ENCODE measurements at regions not wholly inside any gene's neighbourhood (a gene's known extent, or its start where the extent isn't known, plus 50 kb on each side); places are given as distances from the start of the nearest gene placed in this dataset.

- Histone ChIP-seq H3K36me3 (no peaks in the 10 kb centered on the region), H3K4me3 (no peak overlapping the region), H3K9me3 (no peaks in the 10 kb centered on the region), H3K27ac (no peak overlapping the region), H3K4me1 (no peaks in the 10 kb centered on the region), H3K27me3 (no peaks in the 10 kb centered on the region)
- intact Hi-C loops (cut with DNase I) = no loop called here
- DNase-seq = no peak
- no peak for TF ChIP-seq POLR2A (IDR thresholded peaks at IDR 0.05)
- no peak for TF ChIP-seq POLR2AphosphoS5 (IDR thresholded peaks at IDR 0.05)
Observed at GRCh38 chr1:187892683-187893039, 1063.9 kb downstream of the PLA2G4A start.

DNA sequence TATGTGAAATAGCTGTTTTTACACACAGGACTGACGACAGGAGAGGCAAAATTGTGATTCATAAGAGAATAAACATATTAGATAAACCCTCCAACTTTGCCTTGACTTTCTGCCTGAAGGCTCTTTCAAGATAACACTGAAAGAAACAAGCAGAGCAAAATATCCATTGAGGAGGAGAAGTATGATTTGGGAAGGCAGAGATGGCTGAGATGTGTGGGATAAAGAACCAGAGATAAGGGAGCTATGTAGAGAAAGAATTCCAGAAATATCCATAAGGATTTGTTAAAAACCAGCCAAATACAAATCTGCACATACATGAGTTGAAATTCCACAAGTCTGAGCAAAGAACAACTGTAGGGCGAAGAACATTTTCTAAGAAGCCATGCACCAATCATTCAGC, 1064.7 kb downstream of the PLA2G4A start:
- intact Hi-C loops (cut with DNase I) = no loop called here
- TF ChIP-seq CTCF (IDR thresholded peaks at IDR 0.05) (no peak), POLR2AphosphoS5 (IDR thresholded peaks at IDR 0.05) (no peak), POLR2A (IDR thresholded peaks at IDR 0.05) (no peak), EP300 (IDR thresholded peaks at IDR 0.05) (no peak)
- Histone ChIP-seq H3K27ac (no peak overlapping the region), H3K4me3 (no peak overlapping the region), H3K9me3 (no peaks in the 10 kb centered on the region), H3K27me3 (no peaks in the 10 kb centered on the region), H3K4me1 (no peaks in the 10 kb centered on the region), H3K36me3 (no peaks in the 10 kb centered on the region)
- WGBS, 2 donors = 66 to 76% methylated on average over 2 of the region's 2 CpGs
- no peak for DNase-seq

GRCh38 chr1:187894349-187894748, 1065.6 kb downstream of the PLA2G4A start:
- WGBS, 2 donors = 75 to 86% methylated on average over 3 of the region's 3 CpGs
- intact Hi-C loops (cut with DNase I) = no loop called here
- H3K36me3 ChIP-seq = no peaks in the 10 kb centered on the region
- H3K9me3 ChIP-seq = no peaks in the 10 kb centered on the region
- H3K4me3 ChIP-seq = no peak overlapping the region
- TF ChIP-seq CTCF (IDR thresholded peaks at IDR 0.05) = no peak
- TF ChIP-seq POLR2AphosphoS5 (IDR thresholded peaks at IDR 0.05) = no peak
- no peaks in the 10 kb centered on the region for H3K4me1 ChIP-seq
- no peak overlapping the region for H3K27ac ChIP-seq
- DNase-seq = no peak
- no peaks in the 10 kb centered on the region for H3K27me3 ChIP-seq

GRCh38 chr1:187903223-187903622, 1074.5 kb downstream of the PLA2G4A start:
- no peak for DNase-seq
- 73 to 77% methylated on average over 1 of the region's 1 CpG for WGBS, 2 donors
- intact Hi-C loops (cut with DNase I) = no loop called here

DNA sequence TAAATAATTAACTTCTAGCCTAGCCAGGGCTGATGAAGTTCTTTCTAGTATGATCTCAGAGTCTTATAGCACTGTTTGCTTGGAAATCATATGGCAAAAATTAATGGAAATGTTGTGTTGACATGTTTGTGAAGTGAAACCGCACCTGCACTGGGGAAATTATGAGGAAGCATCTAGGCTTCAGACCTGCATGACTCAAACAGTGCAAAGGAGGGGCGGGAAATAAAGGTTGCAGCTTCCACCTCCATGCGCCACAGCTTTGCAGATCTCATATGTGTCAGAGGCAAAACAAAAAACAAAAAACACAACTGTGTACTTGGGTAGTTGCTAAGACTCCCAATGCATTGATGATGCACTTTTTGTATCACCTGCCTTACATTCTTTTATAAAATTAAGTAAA, 1080.6 kb downstream of the PLA2G4A start:
- TF ChIP-seq POLR2AphosphoS5 (IDR thresholded peaks at IDR 0.05) (no peak), CTCF (IDR thresholded peaks at IDR 0.05) (no peak), EP300 (IDR thresholded peaks at IDR 0.05) (no peak), POLR2A (IDR thresholded peaks at IDR 0.05) (no peak)
- intact Hi-C loops (cut with DNase I) = no loop called here
- Histone ChIP-seq H3K4me3 (no peak overlapping the region), H3K9me3 (no peaks in the 10 kb centered on the region), H3K36me3 (no peaks in the 10 kb centered on the region), H3K27ac (no peak overlapping the region), H3K27me3 (no peaks in the 10 kb centered on the region), H3K4me1 (peaks cover 0 to 6% (median 0%) of the 10 kb centered on the region in 4 donors)
- 68 to 84% methylated on average over 3 of the region's 3 CpGs for WGBS, 2 donors
- DNase-seq = no peak

More at GRCh38 chr1:187903223-187903622, 1074.5 kb downstream of the PLA2G4A start:
- TF ChIP-seq POLR2A (IDR thresholded peaks at IDR 0.05) = no peak
- TF ChIP-seq EP300 (IDR thresholded peaks at IDR 0.05) = no peak
- no peak for TF ChIP-seq CTCF (IDR thresholded peaks at IDR 0.05)
- no peak for TF ChIP-seq POLR2AphosphoS5 (IDR thresholded peaks at IDR 0.05)
- no peaks in the 10 kb centered on the region for H3K27me3 ChIP-seq
- no peak overlapping the region for H3K4me3 ChIP-seq
- H3K27ac ChIP-seq = no peak overlapping the region
- no peaks in the 10 kb centered on the region for H3K9me3 ChIP-seq
- H3K36me3 ChIP-seq = no peaks in the 10 kb centered on the region
- peaks cover 0 to 6% (median 0%) of the 10 kb centered on the region in 4 donors for H3K4me1 ChIP-seq

All from sigmoid colon (tissue), 6 donors.